MM.1S (cell line): ENCODE measurements at regions not wholly inside any gene's neighbourhood (a gene's known extent, or its start where the extent isn't known, plus 50 kb on each side); places are given as distances from the start of the nearest gene placed in this dataset.

ENCODE experiments used
- DNase-seq: peaks from one replicate; pipeline ENCODE4 v3.0.0-alpha.2; 2015
- H2AFZ ChIP-seq: fragments of 300-600 bp; sonication (generic); 2 replicates; pipeline ENCODE4 v1.6.0; 2016; ENCODE audit warnings: antibody characterized with exemption, low read length
- H3F3A ChIP-seq: fragments of 300-600 bp; sonication (generic); 2 replicates; pipeline ENCODE4 v1.6.1; 2016; ENCODE audit warnings: mild to moderate bottlenecking, antibody characterized with exemption, low read length, moderate library complexity, mixed read lengths; ENCODE audit not compliant: insufficient read depth
- H3K27ac ChIP-seq: fragments of 300-600 bp; sonication (generic); 2 replicates; pipeline ENCODE4 v1.5.1; 2016; ENCODE audit warnings: mild to moderate bottlenecking, low read length
- H3K27me3 ChIP-seq: fragments of 300-600 bp; sonication (generic); replicated peaks from 2 replicates; pipeline ENCODE4 v1.6.0; 2016; ENCODE audit warnings: low read length; ENCODE audit not compliant: insufficient read depth
- H3K36me3 ChIP-seq: fragments of 300-600 bp; sonication (generic); replicated peaks from 2 replicates; pipeline ENCODE4 v1.6.1; 2016; ENCODE audit warnings: mild to moderate bottlenecking, low read length, mixed read lengths; ENCODE audit not compliant: insufficient read depth
- H3K4me1 ChIP-seq: fragments of 300-600 bp; sonication (generic); 2 replicates; pipeline ENCODE4 v1.6.1; 2016; ENCODE audit warnings: low read length, mixed read lengths
- H3K4me2 ChIP-seq: fragments of 300-600 bp; sonication (generic); 2 replicates; pipeline ENCODE4 v1.6.0; 2016; ENCODE audit warnings: low read depth, low read length
- H3K4me3 ChIP-seq: fragments of 300-600 bp; sonication (generic); 2 replicates; pipeline ENCODE4 v1.5.1; 2016; ENCODE audit warnings: low read length, mixed read lengths
- H3K79me2 ChIP-seq: fragments of 300-600 bp; sonication (generic); 2 replicates; pipeline ENCODE4 v1.6.1; 2016; ENCODE audit warnings: mixed run types, low read length, mixed read lengths
- H3K9ac ChIP-seq: fragments of 300-600 bp; sonication (generic); 2 replicates; pipeline ENCODE4 v1.6.1; 2016; ENCODE audit warnings: low read length, mixed read lengths
- H3K9me2 ChIP-seq: fragments of 300-600 bp; sonication (generic); replicated peaks from 2 replicates; pipeline ENCODE4 v1.6.1; 2016; ENCODE audit warnings: mild to moderate bottlenecking, low read length, mixed read lengths; ENCODE audit not compliant: insufficient read depth
- H3K9me3 ChIP-seq: fragments of 300-600 bp; sonication (generic); replicated peaks from 2 replicates; pipeline ENCODE4 v1.6.1; 2016; ENCODE audit warnings: mild to moderate bottlenecking, low read length, mixed read lengths; ENCODE audit not compliant: insufficient read depth
- H4K20me1 ChIP-seq: fragments of 300-600 bp; sonication (generic); 2 replicates; pipeline ENCODE4 v1.6.1; 2016; ENCODE audit warnings: mild to moderate bottlenecking, low read length, moderate library complexity, mixed read lengths; ENCODE audit not compliant: insufficient read depth
- EZH2 ChIP-seq: fragments of 300-600 bp; sonication (generic); optimal IDR thresholded peaks from 2 replicates; pipeline ENCODE3; 2017; ENCODE audit warnings: low read depth, mild to moderate bottlenecking, antibody characterized with exemption, low read length, mixed read lengths
- EZH2phosphoT487 ChIP-seq: fragments of 300-600 bp; sonication (generic); IDR thresholded peaks from 2 replicates; pipeline ENCODE4 v1.6.1; 2018; ENCODE audit warnings: antibody characterized with exemption, low read length
- TF ChIP-seq, protein P1 (sequence below): fragments of 300-600 bp; sonication (generic); IDR thresholded peaks from 2 replicates; pipeline ENCODE4 v1.5.1; 2016; ENCODE audit warnings: antibody characterized with exemption, low read length, mixed read lengths

DNA sequence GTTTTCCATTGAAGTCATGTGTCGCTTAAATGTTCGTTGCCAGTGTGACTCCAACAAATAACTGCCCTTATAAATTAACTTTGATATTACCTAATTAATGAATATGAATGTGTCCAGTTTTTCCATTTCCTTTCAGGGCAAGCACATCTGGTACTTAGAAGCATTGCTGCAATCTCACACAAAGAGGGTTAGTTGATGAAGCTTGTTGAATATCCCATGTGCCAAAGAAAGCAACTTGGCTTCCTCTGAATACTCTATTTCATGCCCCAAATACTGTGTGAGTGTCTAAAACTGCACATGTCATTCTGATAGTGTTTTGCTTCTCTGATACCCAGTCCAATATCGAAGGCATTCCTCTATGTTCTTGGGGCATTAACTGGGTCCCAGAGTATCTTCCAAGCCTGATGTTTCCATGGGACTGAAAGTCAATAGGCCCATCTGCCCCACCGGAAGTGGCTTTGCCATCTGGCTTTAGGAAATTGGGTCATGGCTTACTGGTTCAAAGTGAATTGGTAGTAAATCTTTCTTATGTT, 75.8 kb upstream of the CNTN1 start:
- Histone ChIP-seq H2AFZ (no peak overlapping the region), H3K36me3 (no peaks in the 10 kb centered on the region), H3K4me2 (no peak overlapping the region), H3K9ac (no peak overlapping the region), H3F3A (no peaks in the 10 kb centered on the region), H3K9me2 (no peaks in the 10 kb centered on the region), H3K27me3 (no peaks in the 10 kb centered on the region), H3K4me3 (no peak overlapping the region), H3K4me1 (no peaks in the 10 kb centered on the region), H3K79me2 (no peaks in the 10 kb centered on the region), H3K27ac (no peak overlapping the region), H3K9me3 (no peaks in the 10 kb centered on the region), H4K20me1 (no peaks in the 10 kb centered on the region)
- no peak for TF ChIP-seq EZH2phosphoT487
- TF ChIP-seq, protein P1, sequence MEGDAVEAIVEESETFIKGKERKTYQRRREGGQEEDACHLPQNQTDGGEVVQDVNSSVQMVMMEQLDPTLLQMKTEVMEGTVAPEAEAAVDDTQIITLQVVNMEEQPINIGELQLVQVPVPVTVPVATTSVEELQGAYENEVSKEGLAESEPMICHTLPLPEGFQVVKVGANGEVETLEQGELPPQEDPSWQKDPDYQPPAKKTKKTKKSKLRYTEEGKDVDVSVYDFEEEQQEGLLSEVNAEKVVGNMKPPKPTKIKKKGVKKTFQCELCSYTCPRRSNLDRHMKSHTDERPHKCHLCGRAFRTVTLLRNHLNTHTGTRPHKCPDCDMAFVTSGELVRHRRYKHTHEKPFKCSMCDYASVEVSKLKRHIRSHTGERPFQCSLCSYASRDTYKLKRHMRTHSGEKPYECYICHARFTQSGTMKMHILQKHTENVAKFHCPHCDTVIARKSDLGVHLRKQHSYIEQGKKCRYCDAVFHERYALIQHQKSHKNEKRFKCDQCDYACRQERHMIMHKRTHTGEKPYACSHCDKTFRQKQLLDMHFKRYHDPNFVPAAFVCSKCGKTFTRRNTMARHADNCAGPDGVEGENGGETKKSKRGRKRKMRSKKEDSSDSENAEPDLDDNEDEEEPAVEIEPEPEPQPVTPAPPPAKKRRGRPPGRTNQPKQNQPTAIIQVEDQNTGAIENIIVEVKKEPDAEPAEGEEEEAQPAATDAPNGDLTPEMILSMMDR: no peak
- no peak for TF ChIP-seq EZH2
- DNase-seq: no peak

DNA sequence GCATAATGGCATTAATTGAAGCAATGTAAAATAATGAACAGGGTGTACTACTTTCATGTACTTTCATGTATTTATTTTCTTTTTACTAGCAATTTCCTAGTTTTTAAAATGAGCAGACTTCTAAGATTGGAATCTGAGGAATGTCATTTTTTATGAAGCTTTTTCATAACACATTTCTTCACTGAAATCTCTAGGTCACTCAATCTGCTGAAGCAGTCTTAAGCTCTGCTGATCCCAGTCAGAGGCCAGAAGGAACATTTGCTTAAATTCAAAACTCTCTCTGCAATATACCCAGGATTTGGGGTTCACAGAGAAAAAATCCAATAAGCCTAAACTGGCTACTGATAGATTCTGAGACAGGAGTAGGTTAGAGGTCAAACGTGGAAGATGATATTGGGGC, 73.6 kb upstream of the CNTN1 start:
- H3K9me2 ChIP-seq: no peaks in the 10 kb centered on the region
- no peaks in the 10 kb centered on the region for H3K79me2 ChIP-seq
- H2AFZ ChIP-seq: no peak overlapping the region
- H3K9me3 ChIP-seq: no peaks in the 10 kb centered on the region
- H3K4me3 ChIP-seq: no peak overlapping the region
- no peaks in the 10 kb centered on the region for H3K4me1 ChIP-seq
- TF ChIP-seq EZH2phosphoT487: no peak
- TF ChIP-seq, protein P1: no peak
- TF ChIP-seq EZH2: no peak
- H4K20me1 ChIP-seq: no peaks in the 10 kb centered on the region
- H3K27me3 ChIP-seq: no peaks in the 10 kb centered on the region
- H3K36me3 ChIP-seq: no peaks in the 10 kb centered on the region
- H3F3A ChIP-seq: no peaks in the 10 kb centered on the region
- DNase-seq: no peak
- no peak overlapping the region for H3K27ac ChIP-seq
- H3K9ac ChIP-seq: no peak overlapping the region
- H3K4me2 ChIP-seq: no peak overlapping the region

DNA sequence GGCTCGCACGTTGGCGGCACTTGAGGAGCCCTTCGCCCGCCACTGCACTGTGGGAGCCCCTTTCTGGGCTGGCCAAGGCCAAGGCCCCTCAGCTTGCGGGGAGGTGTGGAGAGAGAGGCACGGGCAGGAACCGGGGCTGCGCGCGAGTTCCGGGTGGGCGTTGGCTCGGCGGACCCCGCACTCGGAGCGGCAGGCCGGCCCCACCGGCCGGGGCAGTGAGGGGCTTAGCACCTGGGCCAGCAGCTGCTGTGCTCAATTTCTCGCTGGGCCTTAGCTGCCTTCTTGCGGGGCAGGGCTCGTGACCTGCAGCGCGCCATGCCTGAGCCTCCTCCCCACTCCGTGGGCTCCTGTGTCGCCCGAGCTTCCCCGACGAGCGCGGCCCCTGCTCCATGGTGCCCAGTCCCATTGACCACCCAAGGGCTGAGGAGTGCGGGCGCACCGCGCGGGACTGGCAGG, 71.6 kb upstream of the CNTN1 start:
- DNase-seq: no peak

More for the DNA sequence above, 71.6 kb upstream of the CNTN1 start:
- no peak overlapping the region for H3K9ac ChIP-seq
- H3K4me1 ChIP-seq: peaks cover 8% of the 10 kb centered on the region
- H3K27ac ChIP-seq: no peak overlapping the region
- no peaks in the 10 kb centered on the region for H3K9me2 ChIP-seq
- no peaks in the 10 kb centered on the region for H3F3A ChIP-seq
- H4K20me1 ChIP-seq: no peaks in the 10 kb centered on the region
- no peaks in the 10 kb centered on the region for H3K79me2 ChIP-seq
- H3K36me3 ChIP-seq: no peaks in the 10 kb centered on the region
- no peak overlapping the region for H3K4me3 ChIP-seq
- no peaks in the 10 kb centered on the region for H3K27me3 ChIP-seq
- TF ChIP-seq, protein P1: no peak
- no peaks in the 10 kb centered on the region for H3K9me3 ChIP-seq
- H2AFZ ChIP-seq: no peak overlapping the region
- no peak overlapping the region for H3K4me2 ChIP-seq
